Tibial artery (tissue), 4 donors: ENCODE measurements at regions not wholly inside any gene's neighbourhood (a gene's known extent, or its start where the extent isn't known, plus 50 kb on each side); places are given as distances from the start of the nearest gene placed in this dataset.
A peak's percentile ranks its signal among the peaks of the same experiment; 100 is the strongest.

Experiments
- DNase-seq, 2 donors: peaks; one replicate each; pipeline ENCODE4 v3.0.0-alpha.2; 2019
- H3K27ac ChIP-seq, 2 donors: fragments of 200-600 bp; sonication (generic) in 1 of 2; 1 replicate in 1 of 2; 2 replicates in 1 of 2; pipeline ENCODE4 v1.5.1; 2018 to 2019; ENCODE audit warnings: mild to moderate bottlenecking in 1 of 2
- H3K27me3 ChIP-seq, 2 donors: fragments of 200-600 bp; sonication (generic) in 1 of 2; one replicate each; pipeline versions ENCODE4 v1.5.1 to v1.6.0; 2016 to 2019
- H3K36me3 ChIP-seq, 3 donors: fragments of 200-600 bp; sonication (generic) in 2 of 3; one replicate each; pipeline ENCODE4 v1.5.1; 2016 to 2019; ENCODE audit warnings: mild to moderate bottlenecking in 2 of 3
- H3K4me1 ChIP-seq, 4 donors: fragments of 200-600 bp; sonication (generic) in 2 of 4; 1 replicate in 3 of 4; 2 replicates in 1 of 4; pipeline ENCODE4 v1.5.1; 2016 to 2019
- H3K4me3 ChIP-seq, 2 donors: fragments of 200-600 bp; sonication (generic) in 1 of 2; 1 replicate in 1 of 2; 2 replicates in 1 of 2; pipeline ENCODE4 v1.5.1; 2018 to 2019; ENCODE audit warnings: mild to moderate bottlenecking in 2 of 2
- H3K9me3 ChIP-seq, 3 donors: fragments of 200-600 bp; sonication (generic) in 1 of 3; one replicate each; pipeline ENCODE4 v1.5.1; 2016 to 2019
- CTCF ChIP-seq, 2 experiments: fragments of 200-600 bp in 1 of 2; fragments of 450-650 bp in 1 of 2; IDR thresholded peaks; one replicate each; pipeline ENCODE4 v1.5.1; 2017 to 2019; ENCODE audit warnings: antibody characterized with exemption in 2 of 2, mild to moderate bottlenecking in 1 of 2, moderate library complexity in 1 of 2
- intact Hi-C: fragments of 100-400 bp; cut with DNase I; formaldehyde crosslinking; loops from one replicate; pipeline ENCODE4 v1.15.0; 2023; ENCODE audit warnings: low total_unique reads

- Histone ChIP-seq H3K27me3 (no peaks in the 10 kb centered on the region), H3K4me1 (no peaks in the 10 kb centered on the region), H3K4me3 (no peak overlapping the region), H3K36me3 (no peaks in the 10 kb centered on the region), H3K27ac (no peak overlapping the region), H3K9me3 (no peaks in the 10 kb centered on the region)
- intact Hi-C loops: no loop called here
- TF ChIP-seq CTCF (IDR thresholded peaks at IDR 0.05): peak; percentile 14 to 32
- no peak for DNase-seq
Measured at GRCh38 chr10:81019029-81019890, 481.6 kb downstream of the SH2D4B start.

- Histone ChIP-seq H3K27ac (no peak overlapping the region), H3K36me3 (no peaks in the 10 kb centered on the region), H3K9me3 (no peaks in the 10 kb centered on the region), H3K4me3 (no peak overlapping the region), H3K4me1 (no peaks in the 10 kb centered on the region), H3K27me3 (no peaks in the 10 kb centered on the region)
- no peak for DNase-seq
- intact Hi-C loops: no loop called here
- TF ChIP-seq CTCF (IDR thresholded peaks at IDR 0.05): no peak
Measured at GRCh38 chr10:81021428-81022129, 483.9 kb downstream of the SH2D4B start.

GRCh38 chr10:81026591-81026990 lies 488.9 kb downstream of the SH2D4B start:
- intact Hi-C loops: no loop called here
- no peaks in the 10 kb centered on the region for H3K36me3 ChIP-seq
- H3K4me3 ChIP-seq: no peak overlapping the region
- no peak for DNase-seq
- H3K4me1 ChIP-seq: no peaks in the 10 kb centered on the region
- H3K9me3 ChIP-seq: no peaks in the 10 kb centered on the region
- TF ChIP-seq CTCF (IDR thresholded peaks at IDR 0.05): no peak
- no peaks in the 10 kb centered on the region for H3K27me3 ChIP-seq
- no peak overlapping the region for H3K27ac ChIP-seq

GRCh38 chr10:81027223-81027622 lies 489.5 kb downstream of the SH2D4B start:
- H3K36me3 ChIP-seq: no peaks in the 10 kb centered on the region
- H3K4me3 ChIP-seq: no peak overlapping the region
- intact Hi-C loops: no loop called here
- no peak for DNase-seq
- no peaks in the 10 kb centered on the region for H3K27me3 ChIP-seq
- H3K9me3 ChIP-seq: no peaks in the 10 kb centered on the region
- no peak overlapping the region for H3K27ac ChIP-seq
- TF ChIP-seq CTCF (IDR thresholded peaks at IDR 0.05): no peak
- H3K4me1 ChIP-seq: no peaks in the 10 kb centered on the region

- H3K27me3 ChIP-seq: no peaks in the 10 kb centered on the region
- H3K4me3 ChIP-seq: no peak overlapping the region
- TF ChIP-seq CTCF (IDR thresholded peaks at IDR 0.05): no peak
- no peak overlapping the region for H3K27ac ChIP-seq
- no peaks in the 10 kb centered on the region for H3K9me3 ChIP-seq
- no peaks in the 10 kb centered on the region for H3K4me1 ChIP-seq
- no peaks in the 10 kb centered on the region for H3K36me3 ChIP-seq
- intact Hi-C loops: no loop called here
- no peak for DNase-seq
Measured at GRCh38 chr10:81027706-81028105, 490.0 kb downstream of the SH2D4B start.
